ENCODE measurements at regions not wholly inside any gene's neighbourhood (a gene's known extent, or its start where the extent isn't known, plus 50 kb on each side); places are given as distances from the start of the nearest gene placed in this dataset.

GRCh38 chr2:138104071-138104470, 139.8 kb downstream of the HNMT start:
- H3K4me2 ChIP-seq (ENCODE audit: low read length), result no peak overlapping the region

GRCh38 chr2:138105358-138105757, 141.1 kb downstream of the HNMT start:
- H3K27ac ChIP-seq, result no peak overlapping the region
- H3K4me2 ChIP-seq (ENCODE audit: low read length), result no peak overlapping the region
- no peaks in the 10 kb centered on the region for H3K9me3 ChIP-seq (ENCODE audit: control insufficient read depth, low read length)
- no peak overlapping the region for H2AFZ ChIP-seq
- H3K79me2 ChIP-seq, result no peaks in the 10 kb centered on the region
- H3K4me1 ChIP-seq, result no peaks in the 10 kb centered on the region
- no peak for TF ChIP-seq CTCF (IDR thresholded peaks at IDR 0.05)
- no peaks in the 10 kb centered on the region for H3K27me3 ChIP-seq (ENCODE audit: control insufficient read depth, insufficient read depth, low read length)
- H3K36me3 ChIP-seq (ENCODE audit: control insufficient read depth, insufficient read depth, low read length), result no peaks in the 10 kb centered on the region
- H3K9ac ChIP-seq, result no peak overlapping the region
- H3K4me3 ChIP-seq (ENCODE audit: low read depth, low read length), result no peak overlapping the region

More at GRCh38 chr2:138104071-138104470, 139.8 kb downstream of the HNMT start:
- Histone ChIP-seq H3K4me3 (ENCODE audit: low read depth, low read length) (no peak overlapping the region), H2AFZ (no peak overlapping the region), H3K9me3 (ENCODE audit: control insufficient read depth, low read length) (no peaks in the 10 kb centered on the region), H3K9ac (no peak overlapping the region), H3K27me3 (ENCODE audit: control insufficient read depth, insufficient read depth, low read length) (no peaks in the 10 kb centered on the region), H3K27ac (no peak overlapping the region), H3K36me3 (ENCODE audit: control insufficient read depth, insufficient read depth, low read length) (no peaks in the 10 kb centered on the region), H3K79me2 (no peaks in the 10 kb centered on the region), H3K4me1 (no peaks in the 10 kb centered on the region)
- TF ChIP-seq CTCF (IDR thresholded peaks at IDR 0.05), result no peak

GRCh38 chr2:138106606-138107005, 142.3 kb downstream of the HNMT start:
- Histone ChIP-seq H3K4me3 (ENCODE audit: low read depth, low read length) (no peak overlapping the region), H2AFZ (no peak overlapping the region), H3K79me2 (no peaks in the 10 kb centered on the region), H3K9ac (no peak overlapping the region), H3K27me3 (ENCODE audit: control insufficient read depth, insufficient read depth, low read length) (no peaks in the 10 kb centered on the region), H3K9me3 (ENCODE audit: control insufficient read depth, low read length) (no peaks in the 10 kb centered on the region), H3K4me1 (no peaks in the 10 kb centered on the region), H3K4me2 (ENCODE audit: low read length) (no peak overlapping the region), H3K36me3 (ENCODE audit: control insufficient read depth, insufficient read depth, low read length) (no peaks in the 10 kb centered on the region), H3K27ac (no peak overlapping the region)
- no peak for TF ChIP-seq CTCF (IDR thresholded peaks at IDR 0.05)

GRCh38 chr2:138107288-138107687, 143.0 kb downstream of the HNMT start:
- Histone ChIP-seq H3K9me3 (ENCODE audit: control insufficient read depth, low read length) (no peaks in the 10 kb centered on the region), H3K27me3 (ENCODE audit: control insufficient read depth, insufficient read depth, low read length) (no peaks in the 10 kb centered on the region), H3K4me1 (no peaks in the 10 kb centered on the region), H3K79me2 (no peaks in the 10 kb centered on the region), H3K27ac (no peak overlapping the region), H3K4me2 (ENCODE audit: low read length) (no peak overlapping the region), H3K4me3 (ENCODE audit: low read depth, low read length) (no peak overlapping the region), H3K36me3 (ENCODE audit: control insufficient read depth, insufficient read depth, low read length) (no peaks in the 10 kb centered on the region), H3K9ac (no peak overlapping the region), H2AFZ (no peak overlapping the region)
- TF ChIP-seq CTCF (IDR thresholded peaks at IDR 0.05), result no peak

- no peaks in the 10 kb centered on the region for H3K36me3 ChIP-seq (ENCODE audit: control insufficient read depth, insufficient read depth, low read length)
- no peak overlapping the region for H2AFZ ChIP-seq
- H3K4me2 ChIP-seq (ENCODE audit: low read length), result no peak overlapping the region
- no peak for TF ChIP-seq CTCF (IDR thresholded peaks at IDR 0.05)
- no peak overlapping the region for H3K9ac ChIP-seq
- no peaks in the 10 kb centered on the region for H3K79me2 ChIP-seq
- no peak overlapping the region for H3K4me3 ChIP-seq (ENCODE audit: low read depth, low read length)
- H3K4me1 ChIP-seq, result no peaks in the 10 kb centered on the region
- no peak overlapping the region for H3K27ac ChIP-seq
- H3K27me3 ChIP-seq (ENCODE audit: control insufficient read depth, insufficient read depth, low read length), result no peaks in the 10 kb centered on the region
- no peaks in the 10 kb centered on the region for H3K9me3 ChIP-seq (ENCODE audit: control insufficient read depth, low read length)
Observed at GRCh38 chr2:138110453-138111083, 146.3 kb downstream of the HNMT start.

Data from parathyroid adenoma (tissue), 2 donors.